GM12878 (cell line): ENCODE measurements at regions not wholly inside any gene's neighbourhood (a gene's known extent, or its start where the extent isn't known, plus 50 kb on each side); places are given as distances from the start of the nearest gene placed in this dataset.

ENCODE experiments used
- EZH2 ChIP-seq: IDR thresholded peaks from 2 replicates; pipeline ENCODE4 v1.6.1; 2012; ENCODE audit warnings: low read depth, mild to moderate bottlenecking, control low read depth, inconsistent platforms, low read length, borderline replicate concordance; ENCODE audit not compliant: control insufficient read depth
- NR2C1 ChIP-seq: fragments of 450-650 bp; IDR thresholded peaks from 2 replicates; pipeline ENCODE4 v1.6.1; 2017; ENCODE audit warnings: antibody characterized with exemption, mild to moderate bottlenecking, moderate library complexity

- TF ChIP-seq EZH2 (no peak), NR2C1 (no peak)
These were observed 413.8 kb upstream of the NFIA start for GRCh38 chr1:60668585-60668984.
